Stimulated activated CD8-positive, alpha-beta memory T cell treated with anti-CD3 and anti-CD28 coated beads, Interleukin-4, amount 100 ng/mL, for 24 hours (primary cell): ENCODE measurements at regions not wholly inside any gene's neighbourhood (a gene's known extent, or its start where the extent isn't known, plus 50 kb on each side); places are given as distances from the start of the nearest gene placed in this dataset.

Experiments
- DNase-seq: peaks from one replicate; pipeline ENCODE4 v3.0.0-alpha.2; 2020; ENCODE audit warnings: low read depth

DNA sequence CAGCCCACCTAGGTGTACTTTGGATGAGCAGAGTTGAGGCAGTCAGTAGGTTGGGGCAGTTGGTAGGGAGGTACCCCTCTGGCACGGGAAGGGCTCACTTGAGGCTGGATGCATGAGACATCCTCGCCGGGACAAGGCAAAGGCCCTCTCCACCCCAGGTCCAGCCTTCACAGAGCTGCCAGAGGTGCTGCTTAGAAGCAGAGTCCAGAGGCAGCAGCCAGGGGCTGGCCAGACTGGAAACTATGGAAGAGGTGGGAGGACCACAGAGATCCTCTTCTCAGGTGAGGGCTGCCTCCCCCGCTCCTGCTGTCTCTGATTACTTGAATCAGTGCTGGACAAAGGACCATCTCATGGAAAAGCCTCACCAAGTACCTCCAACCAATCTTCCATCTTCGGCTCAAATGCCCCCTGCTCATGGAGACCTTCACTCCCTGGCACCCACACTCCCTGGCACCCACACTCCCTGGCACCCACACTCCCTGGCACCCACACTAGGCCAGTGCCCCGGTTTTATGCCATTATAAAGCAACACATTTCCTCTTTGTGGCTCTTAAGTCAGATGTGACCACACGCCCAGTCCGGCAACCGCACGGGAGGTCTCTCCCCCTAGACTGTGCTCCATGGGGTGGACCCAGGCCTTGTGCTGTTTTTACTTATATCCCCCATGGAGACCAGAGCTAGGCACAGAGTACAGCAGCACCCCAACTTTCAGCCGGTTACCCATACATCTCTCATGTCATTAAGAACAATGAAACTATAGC lies 100.1 kb downstream of the YTHDF1 start:
- DNase-seq: no peak

DNA sequence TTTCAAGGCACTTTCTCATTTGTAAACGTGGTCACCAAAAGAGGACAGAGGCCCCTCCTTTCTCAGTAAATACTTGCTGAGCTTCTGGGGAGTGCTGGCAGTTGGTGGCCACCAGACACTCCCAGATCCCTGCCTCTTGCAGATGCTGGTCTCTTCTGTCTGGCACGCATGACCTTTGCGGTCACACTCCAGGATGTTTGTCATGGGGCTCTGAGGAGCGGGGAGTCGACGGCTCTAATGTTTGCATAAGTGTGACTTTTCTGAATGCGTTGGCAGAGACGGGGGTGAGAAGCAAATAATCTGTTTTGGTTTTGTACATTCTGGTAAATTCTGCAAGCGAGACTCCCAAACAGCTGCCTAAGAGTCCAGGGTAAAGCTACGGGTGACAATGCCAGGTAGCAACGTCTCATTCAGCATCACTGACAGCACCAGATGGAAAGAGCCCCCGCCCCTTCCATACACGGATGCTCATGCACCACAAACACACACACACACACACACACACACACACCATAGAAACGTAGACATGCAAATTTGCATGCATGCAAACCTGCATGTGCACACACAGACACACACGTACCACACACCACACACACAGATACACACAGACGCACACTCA lies 101.1 kb downstream of the YTHDF1 start:
- DNase-seq: no peak

DNA sequence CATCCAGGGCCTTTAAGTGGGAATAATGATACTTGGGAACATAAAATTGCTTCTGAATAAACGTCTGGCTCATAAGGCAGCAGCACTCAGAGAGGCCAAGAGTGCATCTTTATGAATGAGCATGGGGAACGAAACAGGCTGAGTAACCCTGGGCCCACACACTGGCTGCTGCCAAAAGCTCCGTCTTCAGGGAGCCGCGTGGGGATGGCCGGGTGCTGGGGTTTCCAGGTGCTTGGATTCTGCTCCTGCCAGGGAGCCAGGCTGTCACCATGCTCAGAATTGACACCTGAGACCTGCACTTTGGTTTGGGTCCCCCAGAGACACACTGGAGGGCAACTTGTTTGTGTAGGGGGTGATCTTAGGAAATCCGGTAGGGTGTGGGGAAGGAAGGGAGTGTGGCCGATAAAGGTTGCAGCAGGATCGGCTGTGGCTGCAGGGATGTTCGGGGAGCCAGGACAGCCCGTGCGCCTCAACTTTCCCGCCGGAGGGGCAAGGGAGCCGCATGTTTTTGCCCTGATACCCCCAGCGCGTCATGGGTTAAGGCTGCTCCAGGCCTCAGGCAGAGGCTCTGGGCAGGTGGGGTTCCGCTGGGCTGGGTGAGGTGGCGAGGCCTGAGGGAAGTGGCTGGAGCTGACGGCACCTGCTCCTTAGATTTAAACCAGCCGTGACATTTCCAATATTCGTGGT lies 101.8 kb downstream of the YTHDF1 start:
- no peak for DNase-seq

DNA sequence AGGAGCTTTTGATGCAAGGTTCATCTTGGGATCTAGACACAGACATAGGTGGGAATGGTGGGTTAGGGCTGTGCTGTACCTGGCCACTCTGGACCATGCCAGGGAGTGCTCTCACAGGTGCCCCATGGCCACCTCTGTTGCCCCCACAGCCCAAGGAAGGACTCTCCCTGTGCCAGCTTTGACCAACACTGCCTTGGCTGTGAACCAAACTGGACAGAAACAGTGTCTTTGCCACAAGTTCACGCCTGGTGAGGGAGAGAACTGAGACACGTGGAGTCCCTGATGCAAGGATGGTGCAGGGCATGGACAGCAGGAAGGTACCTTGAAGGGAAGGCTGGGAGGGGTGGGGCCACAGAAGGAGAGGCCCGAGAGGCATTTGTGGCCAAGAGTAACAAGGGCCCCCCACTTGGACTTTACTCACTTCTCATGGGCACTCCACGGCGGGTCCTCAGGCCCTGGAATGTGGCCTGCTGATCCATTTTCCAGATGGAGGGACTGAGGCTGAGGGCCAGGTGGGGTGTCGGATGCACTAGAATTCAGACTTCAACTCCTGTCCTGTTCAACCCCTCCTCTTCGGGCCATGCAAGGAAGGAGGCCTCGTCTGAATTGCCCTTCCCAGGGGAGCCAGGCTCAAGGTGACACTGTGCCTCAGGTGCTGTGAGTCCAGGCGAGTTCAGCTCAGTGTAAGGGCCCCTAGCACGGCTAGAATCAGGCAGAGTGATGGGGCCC lies 103.3 kb downstream of the YTHDF1 start:
- no peak for DNase-seq

DNA sequence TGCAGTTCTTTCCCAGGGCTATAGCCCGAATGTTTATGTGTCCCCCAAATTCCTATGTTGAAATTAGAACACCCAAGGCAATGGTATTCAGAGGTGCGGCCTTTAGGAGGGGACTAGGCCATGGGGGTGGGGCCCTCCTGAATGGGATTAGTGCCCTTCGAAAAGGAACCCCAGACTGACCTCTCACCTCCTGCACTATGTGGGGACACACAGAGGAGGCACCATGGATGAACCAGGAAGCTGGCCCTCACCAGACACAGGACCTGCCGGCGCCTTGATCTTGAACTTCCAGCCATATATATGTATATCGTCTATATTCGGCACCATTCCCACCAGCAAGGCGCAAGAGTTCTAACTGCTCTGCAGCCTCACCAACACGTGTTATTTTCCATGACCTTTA lies 101.5 kb upstream of the BHLHE23 start:
- no peak for DNase-seq

DNA sequence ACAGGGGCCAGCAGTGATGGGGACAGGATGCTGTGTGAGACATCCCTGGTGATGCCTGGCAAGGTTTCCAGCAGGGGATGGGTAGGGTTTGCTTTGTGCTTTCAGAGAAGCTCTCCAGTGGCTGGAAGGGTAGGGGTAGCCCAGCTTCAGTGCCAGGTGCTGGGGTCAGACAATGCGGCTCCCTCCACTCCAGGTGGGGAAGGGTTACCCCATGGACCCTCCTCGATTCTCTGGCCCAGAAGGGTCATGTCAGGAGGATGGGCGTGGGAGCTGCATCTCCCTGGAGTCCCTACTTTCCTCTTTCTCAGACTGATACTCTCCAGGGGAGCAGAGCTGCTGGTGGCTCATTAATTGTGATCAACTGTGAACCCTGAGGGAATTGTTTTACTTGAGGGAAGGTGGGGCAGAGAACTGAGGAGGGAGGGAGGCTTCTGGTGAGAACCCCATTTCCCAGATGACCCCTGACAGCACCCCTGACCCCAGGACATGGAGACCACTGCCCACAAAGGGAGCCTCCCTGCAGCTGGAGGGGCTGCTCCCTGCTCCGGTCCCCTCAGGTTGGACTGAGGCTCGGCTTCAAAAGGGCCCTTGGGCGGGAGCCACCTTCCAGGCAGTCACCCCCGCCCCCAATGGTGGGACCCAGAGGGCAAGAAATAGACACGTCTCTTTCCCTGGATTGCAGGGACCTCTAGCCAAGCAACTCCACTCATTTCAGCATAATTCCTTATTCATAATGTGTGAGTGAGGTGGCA lies 100.9 kb upstream of the BHLHE23 start:
- no peak for DNase-seq

DNA sequence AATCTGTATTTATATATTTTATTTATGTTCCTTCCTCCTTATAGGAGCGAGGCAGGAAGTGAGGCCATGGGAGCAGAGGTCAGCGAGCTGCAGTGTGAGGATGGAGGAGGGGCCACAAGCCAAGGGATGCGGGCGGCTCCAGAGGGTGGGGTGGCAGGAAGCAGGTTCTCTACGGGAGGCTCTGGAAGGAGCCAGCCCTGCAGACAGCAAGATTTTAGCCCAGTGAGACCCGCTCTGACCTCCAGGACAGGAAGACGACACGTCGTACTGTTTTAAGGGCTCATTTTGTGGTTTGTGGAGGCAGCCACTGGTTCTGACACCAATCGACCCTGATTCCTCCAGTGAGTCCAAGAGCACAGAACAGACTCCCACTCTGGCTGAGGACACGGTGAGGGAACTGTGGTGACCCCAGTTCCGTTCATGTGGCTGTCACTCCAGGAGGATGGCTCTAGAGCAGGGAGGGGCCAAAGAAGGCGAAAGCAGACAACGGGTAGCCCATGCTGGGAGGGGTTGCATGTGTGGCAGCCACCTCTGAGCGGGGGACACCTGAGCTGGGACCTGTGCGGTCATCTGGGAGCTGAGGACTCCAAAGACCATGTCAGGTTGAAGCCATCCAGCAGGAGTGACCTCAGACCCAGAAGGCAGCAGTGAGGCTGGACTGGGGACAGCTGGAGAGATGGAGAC lies 100.1 kb upstream of the BHLHE23 start:
- no peak for DNase-seq

DNA sequence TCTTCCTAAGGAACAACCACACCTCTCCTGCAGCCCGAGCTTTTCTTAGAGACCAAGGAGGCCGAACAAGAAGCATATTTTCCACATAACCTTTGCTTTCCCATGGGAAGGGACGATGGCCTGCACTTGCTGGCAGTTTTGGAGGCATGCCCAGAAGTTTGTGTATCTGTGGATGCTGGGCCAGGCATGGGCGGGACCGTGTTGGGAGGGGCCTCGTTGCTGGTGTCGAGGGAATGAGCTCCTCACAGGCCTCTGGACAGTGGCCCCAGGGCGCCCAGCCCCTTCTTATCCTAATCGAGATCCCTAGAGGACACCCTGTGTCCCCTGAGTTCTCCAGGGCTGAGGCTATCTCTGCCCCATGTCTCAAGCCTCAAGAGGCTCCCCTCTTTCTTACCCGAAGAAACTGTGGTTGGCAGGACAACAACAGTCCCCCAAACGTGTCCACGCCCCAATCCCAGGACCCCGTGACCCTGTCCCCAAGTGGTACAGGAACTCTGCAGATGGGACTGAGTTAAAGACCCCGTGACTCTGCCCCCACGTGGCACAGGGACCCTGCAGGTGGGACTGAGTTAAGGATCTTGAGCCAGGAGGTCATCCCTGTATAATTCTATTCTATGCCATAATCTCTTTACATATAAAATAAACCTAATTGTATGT lies 99.5 kb upstream of the BHLHE23 start:
- DNase-seq: no peak

DNA sequence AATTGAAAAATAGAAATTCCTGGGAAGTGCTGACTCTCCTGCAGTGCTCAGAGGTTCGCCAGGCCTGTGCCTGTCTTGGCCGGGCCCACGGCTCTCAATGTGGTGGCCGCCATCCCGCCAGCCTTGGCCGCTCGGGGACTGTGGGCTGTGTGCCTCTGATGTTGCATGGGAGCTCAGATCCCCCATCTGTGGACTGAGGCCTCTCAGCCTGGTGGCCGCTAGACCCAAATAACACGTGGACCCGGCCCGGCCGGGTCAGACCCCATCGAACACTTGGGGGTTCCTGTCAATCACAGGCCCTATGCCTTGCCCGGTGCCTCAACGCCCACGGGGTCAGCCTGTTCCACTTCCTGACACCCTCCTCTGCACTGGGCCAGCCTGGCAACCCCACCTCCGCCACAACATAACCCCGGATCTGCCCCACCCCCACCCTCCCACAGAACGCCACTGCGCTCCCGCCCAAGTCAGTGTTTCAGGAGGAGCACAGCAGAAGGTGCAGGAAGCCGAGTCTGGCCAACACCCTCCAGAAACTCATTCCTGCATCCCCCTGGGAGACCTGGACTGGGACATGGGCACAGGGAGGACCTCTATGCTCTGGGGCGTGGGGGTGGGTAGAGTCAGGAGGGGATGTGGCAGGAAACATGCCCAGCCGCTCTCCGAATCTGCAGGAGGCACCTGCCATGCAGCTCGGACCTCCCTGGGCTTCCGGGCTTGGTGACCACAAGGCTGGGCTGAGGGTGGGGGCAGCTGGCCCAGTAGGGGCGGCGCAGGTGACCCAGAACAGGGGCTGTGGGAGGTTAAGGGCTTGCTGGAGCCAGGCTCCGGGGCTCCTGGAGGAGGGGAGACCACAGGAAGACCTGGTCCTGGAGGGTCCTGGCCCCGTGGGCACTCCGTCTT lies 98.7 kb upstream of the BHLHE23 start:
- DNase-seq: no peak

DNA sequence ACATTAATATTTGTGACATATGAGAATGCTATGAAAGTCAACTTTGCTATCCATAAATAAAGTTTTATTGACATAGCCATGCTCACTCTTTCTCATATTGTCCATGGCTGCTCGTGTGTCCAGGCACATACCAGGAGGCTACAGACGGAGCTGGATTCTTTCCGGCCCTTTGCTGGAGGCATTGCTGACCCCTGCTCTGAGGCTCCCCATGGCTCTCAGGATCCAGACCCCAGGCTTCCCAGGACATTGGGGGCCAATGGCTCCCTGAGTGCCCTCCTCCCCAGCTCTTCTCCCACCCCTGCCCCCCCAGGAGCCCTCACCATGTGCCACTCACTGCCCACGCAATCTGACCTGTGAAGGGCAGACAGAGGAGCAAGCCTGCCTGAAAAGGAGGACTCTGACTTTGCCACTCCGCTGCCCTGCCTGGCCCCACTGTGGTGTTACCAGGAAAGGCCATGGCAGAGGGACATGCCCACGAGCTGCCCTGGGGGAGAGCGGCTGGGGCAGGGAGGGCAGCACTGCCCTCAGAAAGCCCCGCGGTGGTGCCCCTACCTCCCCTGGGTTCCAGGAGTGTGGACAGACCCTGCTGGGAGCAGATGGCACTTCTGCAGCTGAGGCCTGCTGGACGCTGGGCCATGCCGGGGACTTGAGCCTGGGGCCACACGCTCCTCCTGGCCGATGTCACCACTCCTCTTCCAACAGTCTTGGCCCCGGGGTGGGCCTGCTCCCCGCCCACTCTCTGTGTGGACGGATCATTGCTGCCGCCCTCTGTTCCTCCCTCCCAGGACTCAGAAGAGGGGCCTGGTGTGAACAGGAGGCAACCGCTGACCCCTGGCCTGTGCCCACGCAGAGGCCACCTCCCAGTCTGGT lies 97.8 kb upstream of the BHLHE23 start:
- DNase-seq: no peak

DNA sequence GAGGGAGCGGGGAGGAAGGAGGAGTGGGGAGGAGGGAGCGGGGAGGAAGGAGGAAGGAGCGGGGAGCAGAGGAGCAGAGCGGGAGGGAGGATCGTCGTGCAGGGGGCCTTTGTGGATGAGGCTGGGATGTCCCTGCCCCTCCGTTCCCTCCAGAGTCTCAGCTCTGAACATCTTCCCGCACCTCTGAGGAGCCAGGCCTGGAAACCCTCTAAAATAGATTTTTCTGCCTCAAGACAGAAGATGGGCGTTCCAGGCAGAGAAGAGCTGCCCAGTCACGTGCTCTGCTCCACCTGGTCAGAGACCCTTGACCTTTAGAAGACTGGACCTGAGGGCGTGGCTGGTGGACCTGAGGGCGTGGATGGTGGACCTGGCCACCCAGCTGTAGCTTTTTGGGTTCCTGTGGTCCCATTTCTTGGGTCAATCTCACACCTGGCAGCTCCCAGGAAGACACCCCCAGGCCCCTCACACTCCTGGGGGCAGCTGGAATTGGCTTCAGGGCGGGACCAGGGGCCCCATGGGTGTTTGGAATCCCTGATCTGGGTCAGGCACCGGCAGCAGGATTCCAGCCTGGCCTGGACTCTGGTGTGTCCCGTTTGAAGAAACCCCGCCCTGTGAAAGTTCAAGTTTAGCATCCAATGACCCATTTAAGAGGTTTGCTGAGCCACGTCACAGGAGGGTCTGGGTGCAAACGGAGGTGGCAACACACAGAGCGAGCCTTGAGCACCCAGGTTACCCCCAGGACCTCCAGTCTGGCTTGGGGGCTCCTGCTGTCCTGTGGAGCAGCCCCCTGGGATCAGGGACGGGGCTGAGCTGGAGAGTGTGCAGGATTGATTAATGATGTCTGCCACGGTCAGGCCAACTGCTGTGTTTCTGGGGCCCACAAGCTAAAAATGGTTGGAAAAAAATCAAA lies 96.9 kb upstream of the BHLHE23 start:
- DNase-seq: no peak

DNA sequence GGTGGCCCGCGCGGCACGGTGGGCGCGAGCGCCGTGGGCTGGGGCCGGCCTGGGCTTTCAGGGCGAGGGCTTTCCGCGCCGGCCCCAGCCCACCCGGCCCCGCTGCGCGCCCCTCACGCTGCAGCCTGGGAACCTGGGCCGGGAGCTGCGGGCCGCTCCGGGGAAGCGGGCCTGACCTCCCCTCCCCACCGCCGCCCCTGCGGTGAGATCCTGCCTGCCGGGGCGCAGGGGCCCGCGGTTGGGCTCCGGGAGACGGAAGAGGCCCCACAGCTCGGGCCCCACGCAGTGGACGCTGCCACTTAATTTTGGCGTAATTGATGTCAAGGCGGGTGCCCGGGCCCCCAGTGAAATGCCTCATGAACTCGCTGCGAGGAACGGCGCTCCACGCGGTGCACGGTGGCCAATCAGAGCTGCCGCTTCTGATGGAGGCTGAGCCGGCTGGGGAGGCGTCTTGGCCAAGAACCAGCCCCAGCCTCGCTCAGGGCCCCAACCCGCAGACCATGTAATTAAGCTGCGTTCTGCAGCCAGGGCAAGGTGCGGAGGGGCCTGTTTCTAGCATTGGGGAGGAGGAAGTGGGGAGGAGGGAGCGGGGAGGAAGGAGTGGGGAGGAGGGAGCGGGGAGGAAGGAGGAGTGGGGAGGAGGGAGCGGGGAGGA lies 96.1 kb upstream of the BHLHE23 start:
- peak; percentile 45 for DNase-seq

DNA sequence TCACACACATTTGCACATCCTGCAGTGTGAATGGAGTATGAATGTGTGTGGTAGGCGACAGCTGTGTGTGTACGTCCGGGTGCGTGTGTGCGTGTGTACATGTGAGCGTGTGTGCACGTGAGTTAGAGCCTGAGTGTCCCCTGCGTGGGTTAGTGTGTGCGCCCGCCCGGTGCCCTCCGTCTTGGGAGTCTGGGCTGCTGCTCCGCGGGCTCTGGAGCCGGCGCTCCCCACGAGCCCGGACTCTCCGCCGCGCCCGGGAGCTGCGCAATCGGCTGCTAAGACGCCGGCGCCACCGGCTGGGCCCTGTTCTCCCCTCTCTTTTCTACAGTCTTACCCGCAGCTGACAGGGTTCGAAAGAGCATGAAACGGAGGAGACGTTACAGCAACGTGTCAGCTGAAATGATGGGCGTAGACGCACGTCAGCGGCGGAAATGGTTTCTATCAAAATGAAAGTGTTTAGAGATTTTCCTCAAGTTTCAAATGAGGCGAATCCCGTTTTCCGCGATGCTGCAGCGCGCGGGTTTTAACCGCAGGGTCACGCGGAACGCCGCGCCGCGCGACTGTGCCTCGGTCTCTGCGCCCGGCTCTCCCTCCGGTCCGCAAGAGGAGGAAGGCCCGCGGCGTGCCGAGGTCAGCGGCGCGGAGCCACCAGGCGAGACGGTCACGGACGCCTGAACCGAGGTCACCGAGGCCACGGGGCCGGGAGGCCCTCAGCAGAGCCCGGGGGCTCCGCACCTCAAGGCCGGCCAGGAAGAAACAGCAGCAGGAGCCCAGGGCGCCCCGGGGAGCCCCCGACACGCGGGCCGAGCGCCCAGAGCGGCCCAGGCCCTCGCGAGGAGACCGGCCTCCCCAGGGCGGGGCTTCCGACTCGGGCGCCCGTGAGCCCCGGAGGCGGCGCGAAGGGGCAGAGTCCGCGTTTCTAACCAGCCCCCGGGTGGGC lies 95.3 kb upstream of the BHLHE23 start:
- peak; percentile 45 for DNase-seq

DNA sequence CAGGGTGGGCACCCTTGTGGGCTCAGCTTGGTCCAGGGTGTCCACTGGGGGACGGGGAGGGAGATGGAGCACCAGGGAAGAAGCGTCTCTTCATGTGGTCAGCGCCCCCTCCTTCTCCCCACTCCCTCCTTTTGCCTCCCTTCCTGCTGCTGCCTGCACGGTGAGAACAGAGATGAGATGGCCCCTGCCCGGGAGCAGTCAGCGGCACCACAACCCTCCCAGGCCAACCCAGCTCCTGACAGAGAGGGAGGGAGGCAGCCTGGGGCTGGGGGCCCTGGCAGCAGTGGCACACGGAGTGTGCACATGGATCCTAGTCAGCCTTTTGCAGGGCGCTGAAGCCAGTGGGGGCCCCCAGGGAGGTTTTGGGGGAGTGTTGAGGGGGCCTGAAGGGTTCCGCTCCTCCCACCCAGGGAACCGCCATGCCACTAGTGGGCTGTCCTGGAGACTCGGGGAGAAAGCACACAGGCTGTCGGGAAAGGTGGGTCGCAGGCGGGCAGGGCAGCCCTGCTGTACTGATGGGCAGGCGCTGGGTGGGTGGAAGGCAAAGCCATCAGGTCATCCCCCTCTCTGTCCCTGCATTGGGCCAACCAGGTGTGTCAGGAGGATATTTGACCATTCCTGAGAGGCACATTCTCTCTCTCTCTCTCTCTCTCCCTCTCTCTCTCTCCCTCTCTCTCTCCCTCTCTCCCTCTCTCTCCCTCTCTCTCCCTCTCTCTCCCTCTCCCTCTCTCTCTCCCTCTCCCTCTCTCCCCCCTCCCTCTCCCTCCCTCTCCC lies 94.3 kb upstream of the BHLHE23 start:
- DNase-seq: no peak
